Ishikawa (cell line): ENCODE measurements at regions not wholly inside any gene's neighbourhood (a gene's known extent, or its start where the extent isn't known, plus 50 kb on each side); places are given as distances from the start of the nearest gene placed in this dataset.

Experiments
- CEBPB ChIP-seq: IDR thresholded peaks from 2 replicates; pipeline ENCODE4 v1.6.1; 2012
- CREB1 ChIP-seq: IDR thresholded peaks from 2 replicates; pipeline ENCODE4 v1.6.1; 2012; ENCODE audit warnings: low read depth
- EGR1 ChIP-seq: IDR thresholded peaks from 2 replicates; pipeline ENCODE4 v1.6.1; 2012
- EP300 ChIP-seq: IDR thresholded peaks from 2 replicates; pipeline ENCODE4 v1.6.1; 2012; ENCODE audit warnings: borderline replicate concordance
- FOXM1 ChIP-seq: IDR thresholded peaks from 2 replicates; pipeline ENCODE4 v1.6.1; 2012; ENCODE audit warnings: low read depth, borderline replicate concordance
- RAD21 ChIP-seq: IDR thresholded peaks from 2 replicates; pipeline ENCODE4 v1.6.1; 2012; ENCODE audit warnings: low read depth
- TAF1 ChIP-seq: IDR thresholded peaks from 2 replicates; pipeline ENCODE4 v1.6.1; 2012; ENCODE audit warnings: low read depth, mild to moderate bottlenecking
- TCF12 ChIP-seq: IDR thresholded peaks from 2 replicates; pipeline ENCODE4 v1.6.1; 2012; ENCODE audit warnings: low read depth
- TEAD4 ChIP-seq: IDR thresholded peaks from 2 replicates; pipeline ENCODE4 v1.6.1; 2012
- TF ChIP-seq, protein P1 (sequence below): IDR thresholded peaks from 2 replicates; pipeline ENCODE4 v1.6.1; 2012
- TF ChIP-seq, protein P2 (sequence below): IDR thresholded peaks from 2 replicates; pipeline ENCODE4 v1.6.1; 2012; ENCODE audit warnings: low read depth, mild to moderate bottlenecking
- TF ChIP-seq, protein P3 (sequence below): IDR thresholded peaks from 2 replicates; pipeline ENCODE4 v1.6.1; 2012

DNA sequence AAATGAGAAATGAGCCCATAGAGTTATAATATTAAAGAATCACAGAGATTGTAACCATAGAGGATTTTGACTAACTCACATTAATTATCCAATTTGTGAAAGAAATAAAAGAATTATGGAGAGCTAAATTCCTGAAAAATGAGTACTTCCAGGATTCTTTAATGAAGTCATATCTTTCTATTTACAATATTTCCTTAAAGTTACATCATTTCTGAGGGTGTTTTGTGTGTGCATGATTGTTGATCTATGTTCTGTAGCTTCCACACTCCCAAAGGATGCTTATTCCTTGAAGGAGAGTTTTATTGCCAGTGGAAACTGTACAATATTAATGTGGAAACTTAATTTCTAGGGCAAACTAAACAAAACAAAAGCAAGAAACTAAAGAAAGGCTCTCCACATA lies 299.6 kb downstream of the MDFIC start:
- no peak for TF ChIP-seq TEAD4
- TF ChIP-seq, protein P1, sequence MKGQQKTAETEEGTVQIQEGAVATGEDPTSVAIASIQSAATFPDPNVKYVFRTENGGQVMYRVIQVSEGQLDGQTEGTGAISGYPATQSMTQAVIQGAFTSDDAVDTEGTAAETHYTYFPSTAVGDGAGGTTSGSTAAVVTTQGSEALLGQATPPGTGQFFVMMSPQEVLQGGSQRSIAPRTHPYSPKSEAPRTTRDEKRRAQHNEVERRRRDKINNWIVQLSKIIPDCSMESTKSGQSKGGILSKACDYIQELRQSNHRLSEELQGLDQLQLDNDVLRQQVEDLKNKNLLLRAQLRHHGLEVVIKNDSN: no peak
- TF ChIP-seq, protein P2, sequence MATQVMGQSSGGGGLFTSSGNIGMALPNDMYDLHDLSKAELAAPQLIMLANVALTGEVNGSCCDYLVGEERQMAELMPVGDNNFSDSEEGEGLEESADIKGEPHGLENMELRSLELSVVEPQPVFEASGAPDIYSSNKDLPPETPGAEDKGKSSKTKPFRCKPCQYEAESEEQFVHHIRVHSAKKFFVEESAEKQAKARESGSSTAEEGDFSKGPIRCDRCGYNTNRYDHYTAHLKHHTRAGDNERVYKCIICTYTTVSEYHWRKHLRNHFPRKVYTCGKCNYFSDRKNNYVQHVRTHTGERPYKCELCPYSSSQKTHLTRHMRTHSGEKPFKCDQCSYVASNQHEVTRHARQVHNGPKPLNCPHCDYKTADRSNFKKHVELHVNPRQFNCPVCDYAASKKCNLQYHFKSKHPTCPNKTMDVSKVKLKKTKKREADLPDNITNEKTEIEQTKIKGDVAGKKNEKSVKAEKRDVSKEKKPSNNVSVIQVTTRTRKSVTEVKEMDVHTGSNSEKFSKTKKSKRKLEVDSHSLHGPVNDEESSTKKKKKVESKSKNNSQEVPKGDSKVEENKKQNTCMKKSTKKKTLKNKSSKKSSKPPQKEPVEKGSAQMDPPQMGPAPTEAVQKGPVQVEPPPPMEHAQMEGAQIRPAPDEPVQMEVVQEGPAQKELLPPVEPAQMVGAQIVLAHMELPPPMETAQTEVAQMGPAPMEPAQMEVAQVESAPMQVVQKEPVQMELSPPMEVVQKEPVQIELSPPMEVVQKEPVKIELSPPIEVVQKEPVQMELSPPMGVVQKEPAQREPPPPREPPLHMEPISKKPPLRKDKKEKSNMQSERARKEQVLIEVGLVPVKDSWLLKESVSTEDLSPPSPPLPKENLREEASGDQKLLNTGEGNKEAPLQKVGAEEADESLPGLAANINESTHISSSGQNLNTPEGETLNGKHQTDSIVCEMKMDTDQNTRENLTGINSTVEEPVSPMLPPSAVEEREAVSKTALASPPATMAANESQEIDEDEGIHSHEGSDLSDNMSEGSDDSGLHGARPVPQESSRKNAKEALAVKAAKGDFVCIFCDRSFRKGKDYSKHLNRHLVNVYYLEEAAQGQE: no peak
- no peak for TF ChIP-seq FOXM1
- TF ChIP-seq TAF1: no peak
- TF ChIP-seq EP300: no peak
- TF ChIP-seq EGR1: no peak
- TF ChIP-seq CEBPB: no peak
- TF ChIP-seq CREB1: no peak
- TF ChIP-seq, protein P3, sequence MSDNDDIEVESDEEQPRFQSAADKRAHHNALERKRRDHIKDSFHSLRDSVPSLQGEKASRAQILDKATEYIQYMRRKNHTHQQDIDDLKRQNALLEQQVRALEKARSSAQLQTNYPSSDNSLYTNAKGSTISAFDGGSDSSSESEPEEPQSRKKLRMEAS: no peak
- no peak for TF ChIP-seq RAD21
- no peak for TF ChIP-seq TCF12
